Stimulated activated CD4-positive, alpha-beta T cell treated with anti-CD3 and anti-CD28 coated beads, TNF-alpha, amount 100 ng/mL, for 24 hours (primary cell): ENCODE measurements at regions not wholly inside any gene's neighbourhood (a gene's known extent, or its start where the extent isn't known, plus 50 kb on each side); places are given as distances from the start of the nearest gene placed in this dataset.

Experiments used
- DNase-seq, 3 experiments: peaks; one replicate each; pipeline ENCODE4 v3.0.0-alpha.2; 2020; ENCODE audit warnings: low read depth in 3 of 3

GRCh38 chr21:18460979-18461378 lies 57.4 kb upstream of the TMPRSS15 start:
- DNase-seq = no peak

- DNase-seq = no peak
These were observed 58.2 kb upstream of the TMPRSS15 start for GRCh38 chr21:18461743-18462142.

GRCh38 chr21:18467715-18468114 lies 64.1 kb upstream of the TMPRSS15 start:
- no peak for DNase-seq

- no peak for DNase-seq
These were observed 65.2 kb upstream of the TMPRSS15 start for GRCh38 chr21:18468790-18469189.

GRCh38 chr21:18476639-18477038 lies 73.1 kb upstream of the TMPRSS15 start:
- DNase-seq = no peak

- DNase-seq = no peak
These were observed 73.5 kb upstream of the TMPRSS15 start for GRCh38 chr21:18477043-18477442.

GRCh38 chr21:18478513-18478912 lies 74.9 kb upstream of the TMPRSS15 start:
- DNase-seq = no peak

- DNase-seq = no peak
These were observed 84.7 kb upstream of the TMPRSS15 start for GRCh38 chr21:18488252-18488651.

- DNase-seq = no peak
These were observed 89.8 kb upstream of the TMPRSS15 start for GRCh38 chr21:18493422-18493821.

GRCh38 chr21:18495523-18495922 lies 91.9 kb upstream of the TMPRSS15 start:
- no peak for DNase-seq

GRCh38 chr21:18498431-18498830 lies 94.8 kb upstream of the TMPRSS15 start:
- DNase-seq = no peak

GRCh38 chr21:18499761-18500376 lies 96.3 kb upstream of the TMPRSS15 start:
- DNase-seq = peak in 2 of 3 experiments; percentile 8 to 15

- no peak for DNase-seq
These were observed 114.5 kb upstream of the TMPRSS15 start for GRCh38 chr21:18518054-18518481.

GRCh38 chr21:18521204-18521603 lies 117.6 kb upstream of the TMPRSS15 start:
- DNase-seq = no peak

GRCh38 chr21:18522181-18522972 lies 118.8 kb upstream of the TMPRSS15 start:
- DNase-seq = no peak

- DNase-seq = no peak
These were observed 120.7 kb upstream of the TMPRSS15 start for GRCh38 chr21:18524097-18524880.

GRCh38 chr21:18529254-18529653 lies 125.7 kb upstream of the TMPRSS15 start:
- no peak for DNase-seq

- no peak for DNase-seq
These were observed 138.5 kb upstream of the TMPRSS15 start for GRCh38 chr21:18542081-18542480.

- DNase-seq = no peak
These were observed 142.3 kb upstream of the TMPRSS15 start for GRCh38 chr21:18545908-18546307.

GRCh38 chr21:18547347-18547746 lies 143.8 kb upstream of the TMPRSS15 start:
- DNase-seq = no peak

- no peak for DNase-seq
These were observed 144.7 kb upstream of the TMPRSS15 start for GRCh38 chr21:18548249-18548648.

- DNase-seq = no peak
These were observed 145.8 kb upstream of the TMPRSS15 start for GRCh38 chr21:18549214-18549905.
